GM12878 (cell line): ENCODE measurements at regions not wholly inside any gene's neighbourhood (a gene's known extent, or its start where the extent isn't known, plus 50 kb on each side); places are given as distances from the start of the nearest gene placed in this dataset.

Experiments
- CHD4 ChIP-seq: fragments of 200-600 bp; sonication (generic); IDR thresholded peaks from 2 replicates; pipeline ENCODE4 v1.6.1; 2016; ENCODE audit warnings: mild to moderate bottlenecking
- CTCF ChIP-seq, 3 experiments: IDR thresholded peaks in 2 of 3; conservative IDR thresholded peaks in 1 of 3; 2 replicates each; pipeline ENCODE4 v1.5.1; 2011; ENCODE audit warnings: low read depth in 3 of 3, low read length in 3 of 3, mild to moderate bottlenecking in 3 of 3, control low read depth in 2 of 3, moderate library complexity in 2 of 3, inconsistent platforms in 1 of 3, mixed read lengths in 1 of 3; ENCODE audit not compliant: control insufficient read depth in 2 of 3, insufficient read depth in 1 of 3; ENCODE audit errors: extremely low read depth in 1 of 3
- EP300 ChIP-seq, 2 experiments: fragments of 150-350 bp in 1 of 2; IDR thresholded peaks; 2 replicates each; pipeline ENCODE4 v1.6.1; 2011 to 2012; ENCODE audit warnings: low read depth in 2 of 2, low read length in 2 of 2, borderline replicate concordance in 1 of 2, improper control_type of control experiment in 1 of 2, inconsistent platforms in 1 of 2; ENCODE audit not compliant: control insufficient read depth in 1 of 2
- EZH2 ChIP-seq: IDR thresholded peaks from 2 replicates; pipeline ENCODE4 v1.6.1; 2012; ENCODE audit warnings: low read depth, mild to moderate bottlenecking, control low read depth, inconsistent platforms, low read length, borderline replicate concordance; ENCODE audit not compliant: control insufficient read depth
- HCFC1 ChIP-seq: fragments of 150-350 bp; IDR thresholded peaks from 2 replicates; pipeline ENCODE4 v1.6.1; 2014; ENCODE audit warnings: low read length
- JUND ChIP-seq: IDR thresholded peaks from 2 replicates; pipeline ENCODE4 v1.6.1; 2012; ENCODE audit warnings: low read depth, mild to moderate bottlenecking, low read length, improper control_type of control experiment, moderate library complexity
- MXI1 ChIP-seq: fragments of 150-350 bp; IDR thresholded peaks from 2 replicates; pipeline ENCODE4 v1.6.1; 2011; ENCODE audit warnings: low read depth, mild to moderate bottlenecking, inconsistent platforms, low read length, improper control_type of control experiment
- NBN ChIP-seq: fragments of 450-650 bp; IDR thresholded peaks from 2 replicates; pipeline ENCODE4 v1.6.1; 2016
- PAX5 ChIP-seq: IDR thresholded peaks from 2 replicates; pipeline ENCODE4 v1.6.1; 2011; ENCODE audit warnings: low read depth, low read length, borderline replicate concordance
- POLR2A ChIP-seq: IDR thresholded peaks from 2 replicates; pipeline ENCODE4 v1.6.1; 2011; ENCODE audit warnings: low read depth, mild to moderate bottlenecking, low read length
- POLR2AphosphoS2 ChIP-seq: IDR thresholded peaks from 2 replicates; pipeline ENCODE4 v1.6.1; 2011; ENCODE audit warnings: low read depth, mild to moderate bottlenecking, low read length, improper control_type of control experiment, moderate library complexity
- USF2 ChIP-seq: IDR thresholded peaks from 2 replicates; pipeline ENCODE4 v1.6.1; 2011; ENCODE audit warnings: low read depth, low read length, improper control_type of control experiment, borderline replicate concordance
- TF ChIP-seq, protein P1 (sequence below): IDR thresholded peaks from 2 replicates; pipeline ENCODE4 v1.6.1; 2012; ENCODE audit warnings: low read length, inconsistent platforms
- TF ChIP-seq, protein P2 (sequence below): IDR thresholded peaks from 2 replicates; pipeline ENCODE4 v1.6.1; 2011; ENCODE audit warnings: borderline replicate concordance, low read depth, mild to moderate bottlenecking, moderate library complexity, mixed read lengths, low read length; ENCODE audit not compliant: insufficient read depth; ENCODE audit errors: extremely low read length

DNA sequence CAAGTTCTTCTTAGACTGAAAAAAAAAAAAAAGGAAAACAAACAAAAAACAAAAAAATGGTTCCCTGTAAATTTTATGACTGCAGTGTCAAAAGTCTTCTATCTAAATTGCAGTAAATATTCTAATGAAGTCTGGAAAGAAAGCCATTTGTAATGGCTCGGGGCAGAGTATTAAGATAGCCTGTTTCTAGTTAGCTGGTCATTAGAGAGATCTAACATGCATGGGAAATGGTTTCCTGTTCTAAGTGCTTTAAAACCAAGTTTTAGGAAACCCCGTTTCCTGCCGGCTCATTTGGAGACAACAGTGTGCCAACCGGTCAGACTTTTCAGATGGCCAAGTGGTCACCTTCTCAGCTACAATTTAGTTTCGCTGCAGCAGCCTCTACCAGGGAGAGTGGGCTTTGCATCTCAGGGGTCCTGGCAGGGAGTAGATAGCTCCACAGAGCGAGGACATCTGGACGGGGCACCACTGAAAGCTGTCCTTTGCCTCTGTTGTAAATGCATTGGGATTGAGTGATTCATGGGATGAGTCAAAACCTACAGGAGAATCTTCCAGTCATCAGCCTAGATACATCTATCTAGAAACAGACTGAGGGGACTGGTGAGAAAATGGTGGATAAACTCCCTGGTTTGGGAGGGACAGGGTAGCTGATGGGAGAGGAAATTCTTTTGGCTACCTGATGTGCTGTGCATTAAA, 473.2 kb upstream of the SALL1 start:
- no peak for TF ChIP-seq NBN
- TF ChIP-seq EZH2: no peak
- no peak for TF ChIP-seq JUND
- no peak for TF ChIP-seq CTCF (IDR thresholded peaks at IDR 0.05 in 2 of 3, conservative IDR thresholded peaks at IDR 0.05 in 1 of 3; ENCODE audit: control insufficient read depth in 2 of 3, extremely low read depth in 1 of 3, insufficient read depth in 1 of 3, low read depth in 3 of 3, low read length in 3 of 3)
- TF ChIP-seq HCFC1: no peak
- no peak for TF ChIP-seq PAX5
- TF ChIP-seq CHD4: no peak
- no peak for TF ChIP-seq EP300 (IDR thresholded peaks at IDR 0.05; ENCODE audit: borderline replicate concordance in 1 of 2, control insufficient read depth in 1 of 2, low read depth in 2 of 2, low read length in 2 of 2)
- no peak for TF ChIP-seq USF2
- TF ChIP-seq POLR2A: no peak
- TF ChIP-seq, protein P1, sequence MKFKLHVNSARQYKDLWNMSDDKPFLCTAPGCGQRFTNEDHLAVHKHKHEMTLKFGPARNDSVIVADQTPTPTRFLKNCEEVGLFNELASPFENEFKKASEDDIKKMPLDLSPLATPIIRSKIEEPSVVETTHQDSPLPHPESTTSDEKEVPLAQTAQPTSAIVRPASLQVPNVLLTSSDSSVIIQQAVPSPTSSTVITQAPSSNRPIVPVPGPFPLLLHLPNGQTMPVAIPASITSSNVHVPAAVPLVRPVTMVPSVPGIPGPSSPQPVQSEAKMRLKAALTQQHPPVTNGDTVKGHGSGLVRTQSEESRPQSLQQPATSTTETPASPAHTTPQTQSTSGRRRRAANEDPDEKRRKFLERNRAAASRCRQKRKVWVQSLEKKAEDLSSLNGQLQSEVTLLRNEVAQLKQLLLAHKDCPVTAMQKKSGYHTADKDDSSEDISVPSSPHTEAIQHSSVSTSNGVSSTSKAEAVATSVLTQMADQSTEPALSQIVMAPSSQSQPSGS: no peak
- no peak for TF ChIP-seq MXI1
- no peak for TF ChIP-seq POLR2AphosphoS2
- TF ChIP-seq, protein P2, sequence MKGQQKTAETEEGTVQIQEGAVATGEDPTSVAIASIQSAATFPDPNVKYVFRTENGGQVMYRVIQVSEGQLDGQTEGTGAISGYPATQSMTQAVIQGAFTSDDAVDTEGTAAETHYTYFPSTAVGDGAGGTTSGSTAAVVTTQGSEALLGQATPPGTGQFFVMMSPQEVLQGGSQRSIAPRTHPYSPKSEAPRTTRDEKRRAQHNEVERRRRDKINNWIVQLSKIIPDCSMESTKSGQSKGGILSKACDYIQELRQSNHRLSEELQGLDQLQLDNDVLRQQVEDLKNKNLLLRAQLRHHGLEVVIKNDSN: no peak
